WTC11 (cell line): ENCODE measurements at regions not wholly inside any gene's neighbourhood (a gene's known extent, or its start where the extent isn't known, plus 50 kb on each side); places are given as distances from the start of the nearest gene placed in this dataset.

Experiments used
- ATAC-seq: fragments of 200-7000 bp; cut with Tn5 transposase; 2 replicates; pipeline ENCODE4 v1.10.0; 2021; ENCODE audit warnings: mild to moderate bottlenecking, moderate library complexity
- CTCF ChIA-PET: fragments of 300-600 bp; sonication (Branson Sonifier 250); formaldehyde crosslinking; loops from one replicate; lab custom pipeline; 2021; ENCODE audit warnings: antibody characterized with exemption; lab: Charles Lee
- POLR2A ChIA-PET: fragments of 350-600 bp; sonication (Branson Sonifier 250); formaldehyde crosslinking; loops from one replicate; lab custom pipeline; 2021; ENCODE audit warnings: antibody characterized with exemption; lab: Charles Lee
- DNase-seq: peaks from one replicate; pipeline ENCODE4 v3.0.0; 2021; ENCODE audit warnings: low spot score
- H3K27ac Mint-ChIP-seq: 2 replicates; pipeline ENCODE4 v1.8.0; 2021; ENCODE audit warnings: mixed read lengths
- H3K27me3 Mint-ChIP-seq: 2 replicates; pipeline ENCODE4 v1.8.0; 2021; ENCODE audit warnings: low read depth, mild to moderate bottlenecking, moderate library complexity, mixed read lengths
- H3K36me3 Mint-ChIP-seq: 2 replicates; pipeline ENCODE4 v1.8.0; 2021; ENCODE audit warnings: mixed read lengths
- H3K4me1 Mint-ChIP-seq: 2 replicates; pipeline ENCODE4 v1.8.0; 2022; ENCODE audit warnings: mixed read lengths
- H3K4me3 Mint-ChIP-seq: 2 replicates; pipeline ENCODE4 v1.8.0; 2021; ENCODE audit warnings: mild to moderate bottlenecking, moderate library complexity, mixed read lengths
- H3K9me3 Mint-ChIP-seq: 2 replicates; pipeline ENCODE4 v1.8.0; 2021; ENCODE audit warnings: mixed read lengths
- AR ChIP-seq: fragments of 250-450 bp; sonication (Bioruptor Pico); IDR thresholded peaks from 2 replicates; pipeline ENCODE4 v1.9.0; 2021; ENCODE audit warnings: mild to moderate bottlenecking
- ATF2 ChIP-seq: sonication (generic); formaldehyde crosslinking; IDR thresholded peaks from 2 replicates; pipeline ENCODE4 v1.8.1; 2022; ENCODE audit warnings: low read depth, missing genetic modification reagents, borderline replicate concordance
- CBFB ChIP-seq: sonication (generic); formaldehyde crosslinking; IDR thresholded peaks from 2 replicates; pipeline ENCODE4 v1.8.1; 2022; ENCODE audit warnings: mild to moderate bottlenecking, low read depth, missing genetic modification reagents
- CDX4 ChIP-seq: fragments of 250-450 bp; sonication (Bioruptor Pico); IDR thresholded peaks from 2 replicates; pipeline ENCODE4 v1.9.0; 2021; ENCODE audit warnings: moderate library complexity, mild to moderate bottlenecking, inconsistent platforms, borderline replicate concordance
- E2F4 ChIP-seq: sonication (generic); formaldehyde crosslinking; IDR thresholded peaks from 2 replicates; pipeline ENCODE4 v1.8.1; 2022; ENCODE audit warnings: low read depth, mild to moderate bottlenecking, moderate library complexity, missing genetic modification reagents, borderline replicate concordance
- ESRRA ChIP-seq: sonication (generic); formaldehyde crosslinking; IDR thresholded peaks from 2 replicates; pipeline ENCODE4 v1.8.1; 2022; ENCODE audit warnings: mild to moderate bottlenecking, missing genetic modification reagents, borderline replicate concordance
- FOXJ3 ChIP-seq: sonication (generic); formaldehyde crosslinking; IDR thresholded peaks from 2 replicates; pipeline ENCODE4 v1.9.0; 2021; ENCODE audit warnings: missing genetic modification reagents, mild to moderate bottlenecking, borderline replicate concordance
- HMGA2 ChIP-seq: fragments of 250-450 bp; sonication (Bioruptor Pico); IDR thresholded peaks from 2 replicates; pipeline ENCODE4 v1.4.0; 2021; ENCODE audit warnings: mild to moderate bottlenecking, moderate library complexity
- IRF2 ChIP-seq: sonication (generic); formaldehyde crosslinking; IDR thresholded peaks from 2 replicates; pipeline ENCODE4 v1.8.0; 2022; ENCODE audit warnings: low read depth, missing genetic modification reagents, borderline replicate concordance
- KAT7 ChIP-seq: sonication (generic); formaldehyde crosslinking; IDR thresholded peaks from 2 replicates; pipeline ENCODE4 v1.8.1; 2023; ENCODE audit warnings: missing genetic modification reagents, mild to moderate bottlenecking, borderline replicate concordance
- NR3C1 ChIP-seq: sonication (generic); formaldehyde crosslinking; conservative IDR thresholded peaks from 2 replicates; pipeline ENCODE4 v1.8.1; 2023; ENCODE audit warnings: low read depth, mild to moderate bottlenecking, missing genetic modification reagents
- OVOL2 ChIP-seq: fragments of 250-450 bp; sonication (Bioruptor Pico); IDR thresholded peaks from 2 replicates; pipeline ENCODE4 v1.9.0; 2021; ENCODE audit warnings: mild to moderate bottlenecking, borderline replicate concordance
- SMAD3 ChIP-seq: sonication (generic); formaldehyde crosslinking; IDR thresholded peaks from 2 replicates; pipeline ENCODE4 v1.8.0; 2022; ENCODE audit warnings: missing genetic modification reagents, mild to moderate bottlenecking, borderline replicate concordance
- TEAD4 ChIP-seq: sonication (generic); formaldehyde crosslinking; IDR thresholded peaks from 2 replicates; pipeline ENCODE4 v1.8.0; 2022; ENCODE audit warnings: mild to moderate bottlenecking, missing genetic modification reagents
- USF1 ChIP-seq: sonication (generic); formaldehyde crosslinking; IDR thresholded peaks from 2 replicates; pipeline ENCODE4 v1.8.0; 2022; ENCODE audit warnings: mild to moderate bottlenecking, missing genetic modification reagents
- ZNF138 ChIP-seq: sonication (generic); formaldehyde crosslinking; conservative IDR thresholded peaks from 2 replicates; pipeline ENCODE4 v1.8.1; 2022; ENCODE audit warnings: mild to moderate bottlenecking, moderate library complexity, missing genetic modification reagents
- ZNF263 ChIP-seq: sonication (generic); formaldehyde crosslinking; IDR thresholded peaks from 2 replicates; pipeline ENCODE4 v1.8.1; 2022; ENCODE audit warnings: low read depth, mild to moderate bottlenecking, moderate library complexity, missing genetic modification reagents
- ZNF317 ChIP-seq: sonication (generic); formaldehyde crosslinking; IDR thresholded peaks from 2 replicates; pipeline ENCODE4 v1.8.1; 2023; ENCODE audit warnings: low read depth, mild to moderate bottlenecking, moderate library complexity, missing genetic modification reagents, borderline replicate concordance
- ZNF423 ChIP-seq: fragments of 250-450 bp; sonication (Bioruptor Pico); IDR thresholded peaks from 2 replicates; pipeline ENCODE4 v2.1.2; 2022; ENCODE audit warnings: mild to moderate bottlenecking, moderate library complexity
- ZSCAN18 ChIP-seq: fragments of 250-450 bp; sonication (Bioruptor Pico); IDR thresholded peaks from 2 replicates; pipeline ENCODE4 v2.1.2; 2022; ENCODE audit warnings: mild to moderate bottlenecking, moderate library complexity

GRCh38 chr18:78733762-78734613 lies 245.6 kb upstream of the SALL3 start:
- Mint-ChIP-seq H3K9me3 (peaks cover 6% of the 10 kb centered on the region), H3K4me3 (no peak overlapping the region), H3K27ac (no peak overlapping the region), H3K27me3 (no peaks in the 10 kb centered on the region; the same call in 1 of the 2 replicates), H3K4me1 (no peaks in the 10 kb centered on the region), H3K36me3 (peaks cover 9% of the 10 kb centered on the region)
- TF ChIP-seq E2F4 (CRISPR knock-in tag) (no peak), HMGA2 (CRISPR knock-in tag) (no peak), CDX4 (no peak), NR3C1 (CRISPR knock-in tag) (no peak), KAT7 (CRISPR knock-in tag) (no peak), OVOL2 (CRISPR knock-in tag) (no peak), ATF2 (CRISPR knock-in tag) (no peak), ZNF423 (CRISPR knock-in tag) (no peak), TEAD4 (CRISPR knock-in tag) (no peak), ZSCAN18 (no peak), ZNF317 (CRISPR knock-in tag) (no peak), AR (CRISPR knock-in tag) (no peak), USF1 (CRISPR knock-in tag) (no peak), CBFB (no peak), IRF2 (CRISPR knock-in tag) (no peak), ZNF138 (no peak), ESRRA (CRISPR knock-in tag) (no peak), FOXJ3 (no peak), SMAD3 (CRISPR knock-in tag) (no peak), ZNF263 (CRISPR knock-in tag) (no peak)
- DNase-seq (no peak), ATAC-seq (no peak)
- ChIA-PET CTCF (interaction anchor here (1.2 kb wide), 1 partner anchor 11 kb away, joined by 3 read pairs; no protein-coding TSS in a partner anchor), POLR2A (no interaction called here)
